Right cardiac atrium (tissue), 5 donors: ENCODE measurements at regions not wholly inside any gene's neighbourhood (a gene's known extent, or its start where the extent isn't known, plus 50 kb on each side); places are given as distances from the start of the nearest gene placed in this dataset.
A peak's percentile ranks its signal among the peaks of the same experiment; 100 is the strongest.
"Not testable (repeated sequence)": the region's sequence is repeated elsewhere in the genome, so short reads cannot be mapped to it uniquely, and the experiment has no call there.

Source experiments
- ATAC-seq, 2 donors: fragments of 200-7000 bp; cut with Tn5 transposase; one replicate each; pipeline versions ENCODE4 v1.8.0 to v1.9.1; 2020; ENCODE audit warnings: moderate library complexity in 2 of 2, mild to moderate bottlenecking in 1 of 2
- DNase-seq, 3 donors: peaks; one replicate each; pipeline ENCODE4 v3.0.0-alpha.2; 2020
- H3K27ac ChIP-seq: one replicate; pipeline ENCODE4 v1.5.1; 2013; ENCODE audit warnings: mild to moderate bottlenecking, low read length, control low read depth, moderate library complexity
- H3K27me3 ChIP-seq: one replicate; pipeline ENCODE4 v1.6.1; 2013; ENCODE audit not compliant: control insufficient read depth, insufficient read depth
- H3K4me1 ChIP-seq: one replicate; pipeline ENCODE4 v1.6.1; 2013; ENCODE audit warnings: low read length; ENCODE audit not compliant: control insufficient read depth, insufficient read depth
- H3K4me3 ChIP-seq: one replicate; pipeline ENCODE4 v1.5.1; 2013; ENCODE audit warnings: low read length, control low read depth
- H3K9me3 ChIP-seq: one replicate; pipeline ENCODE4 v1.6.1; 2013; ENCODE audit warnings: low read length; ENCODE audit not compliant: control insufficient read depth
- WGBS: extraction: QIAGEN DNeasy Blood & Tissue Kit; methylation state at CpG from one replicate; pipeline ENCODE4 v1.1.7; 2013; 5-methylcytosine and 5-hydroxymethylcytosine counted together
- intact Hi-C, 4 donors: fragments of 100-400 bp; cut with DNase I; formaldehyde crosslinking; loops; one replicate each; pipeline versions ENCODE4 v1.11.0 to v1.14.0; 2022 to 2023
- donor health status: healthy with polysubstance abuse.
- donor health status: DM: no; HTN: yes; CAD: no.
- donor health status: DM: no; HTN: no; CAD: no.
- donor health status: DM: no; HTN: yes; CAD: no; lungs with severe emphysema.
- donor health status: DM: yes; HTN: yes; CAD: no.

DNA sequence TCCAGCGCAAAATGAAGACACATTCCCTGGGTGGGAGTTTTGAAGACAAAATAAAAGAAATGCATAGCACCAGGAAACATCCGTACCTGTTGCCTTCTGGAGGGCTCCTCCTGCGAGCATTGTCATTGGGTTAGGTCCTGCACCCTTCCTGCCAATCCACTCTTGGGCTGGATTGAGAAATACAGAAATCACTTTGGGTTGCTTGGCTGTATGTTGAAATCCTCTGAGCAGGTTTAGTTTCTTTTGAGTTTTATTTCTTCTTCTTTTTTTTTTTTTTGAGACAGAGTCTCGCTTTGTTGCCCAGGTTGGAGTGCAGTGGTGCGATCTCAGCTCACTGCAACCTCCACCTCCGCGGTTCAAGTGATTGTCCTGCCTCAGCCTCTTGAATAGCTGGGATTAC is 67.6 kb downstream of the ARF6 start:
- Histone ChIP-seq H3K27me3 (no peaks in the 10 kb centered on the region), H3K27ac (no peak overlapping the region), H3K4me3 (no peak overlapping the region), H3K4me1 (no peaks in the 10 kb centered on the region), H3K9me3 (no peaks in the 10 kb centered on the region)
- ATAC-seq (no peak), DNase-seq (no peak)
- 82% methylated on average over 7 of the region's 7 CpGs for WGBS
- intact Hi-C loops, result no loop called here

DNA sequence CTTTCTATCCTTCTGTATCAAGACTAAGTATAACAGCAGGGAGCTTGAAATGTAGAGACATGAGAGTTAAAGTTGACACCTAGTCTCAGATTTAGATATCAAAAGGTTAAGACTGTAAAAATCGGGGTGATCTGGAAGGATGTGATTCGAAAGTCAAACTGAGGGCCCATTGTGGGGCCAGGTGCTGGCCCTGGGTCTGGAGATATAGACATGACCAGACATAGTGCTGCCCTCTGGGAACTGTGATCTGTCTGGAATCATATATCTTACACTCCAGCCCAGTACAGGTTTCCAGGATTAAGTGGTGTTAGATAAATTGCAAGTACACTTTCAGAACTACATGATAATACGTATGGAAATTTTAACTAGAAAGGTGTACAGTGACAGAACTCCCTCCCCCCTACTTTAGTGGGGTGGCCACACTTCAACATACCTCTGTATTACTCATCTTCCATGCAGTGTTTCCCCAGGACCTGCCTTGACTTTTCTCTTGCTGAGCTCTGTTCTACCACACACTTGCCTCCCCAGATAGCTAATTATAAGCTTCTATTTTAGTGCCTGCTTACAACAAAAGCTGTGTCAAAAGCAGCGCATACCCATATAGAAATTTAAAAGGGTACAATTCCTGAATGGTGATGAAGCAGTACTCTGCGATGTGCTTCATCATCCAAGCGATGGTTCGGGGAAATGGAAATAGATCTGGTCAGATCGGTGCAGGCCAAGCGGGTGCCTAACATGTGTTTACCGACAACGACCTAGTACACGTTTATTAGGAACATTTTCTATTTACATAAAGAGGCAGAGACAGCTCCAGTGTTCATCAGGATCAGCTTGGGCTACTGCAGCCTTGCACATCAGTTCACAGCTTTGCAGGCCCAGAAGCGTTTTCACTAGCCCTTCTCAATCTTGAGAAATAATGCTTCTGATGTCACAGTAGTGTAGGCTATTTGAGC is 68.7 kb downstream of the ARF6 start:
- intact Hi-C loops, result no loop called here
- 91% methylated on average over 13 of the region's 13 CpGs for WGBS
- no peak overlapping the region for H3K4me3 ChIP-seq
- no peaks in the 10 kb centered on the region for H3K27me3 ChIP-seq
- H3K9me3 ChIP-seq, result no peaks in the 10 kb centered on the region
- no peak overlapping the region for H3K27ac ChIP-seq
- no peak for DNase-seq
- no peak for ATAC-seq
- no peaks in the 10 kb centered on the region for H3K4me1 ChIP-seq

DNA sequence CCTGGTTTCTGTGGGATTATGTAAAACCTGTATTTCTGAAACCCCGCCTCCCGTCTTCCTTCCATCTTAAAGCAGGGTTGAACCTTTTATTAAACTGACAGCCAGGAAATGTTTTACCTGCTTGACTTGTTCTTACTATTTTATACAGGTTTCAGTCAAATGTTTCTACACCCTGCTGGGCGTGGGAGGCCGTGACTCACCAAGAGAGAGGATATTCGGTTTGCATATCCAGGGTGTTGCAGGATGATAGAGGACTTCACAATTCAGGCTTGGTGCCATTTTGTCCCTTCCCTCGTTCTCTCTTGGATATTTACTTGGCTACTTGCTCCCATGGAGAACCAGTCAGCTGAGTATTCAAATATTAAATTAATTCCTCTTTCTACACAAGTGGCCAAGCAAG is 69.7 kb downstream of the ARF6 start:
- H3K27me3 ChIP-seq, result no peaks in the 10 kb centered on the region
- H3K27ac ChIP-seq, result no peak overlapping the region
- ATAC-seq, result no peak
- no peak for DNase-seq
- 93% methylated on average over 6 of the region's 6 CpGs for WGBS
- H3K4me1 ChIP-seq, result no peaks in the 10 kb centered on the region
- intact Hi-C loops, result no loop called here
- H3K9me3 ChIP-seq, result no peaks in the 10 kb centered on the region
- H3K4me3 ChIP-seq, result no peak overlapping the region

DNA sequence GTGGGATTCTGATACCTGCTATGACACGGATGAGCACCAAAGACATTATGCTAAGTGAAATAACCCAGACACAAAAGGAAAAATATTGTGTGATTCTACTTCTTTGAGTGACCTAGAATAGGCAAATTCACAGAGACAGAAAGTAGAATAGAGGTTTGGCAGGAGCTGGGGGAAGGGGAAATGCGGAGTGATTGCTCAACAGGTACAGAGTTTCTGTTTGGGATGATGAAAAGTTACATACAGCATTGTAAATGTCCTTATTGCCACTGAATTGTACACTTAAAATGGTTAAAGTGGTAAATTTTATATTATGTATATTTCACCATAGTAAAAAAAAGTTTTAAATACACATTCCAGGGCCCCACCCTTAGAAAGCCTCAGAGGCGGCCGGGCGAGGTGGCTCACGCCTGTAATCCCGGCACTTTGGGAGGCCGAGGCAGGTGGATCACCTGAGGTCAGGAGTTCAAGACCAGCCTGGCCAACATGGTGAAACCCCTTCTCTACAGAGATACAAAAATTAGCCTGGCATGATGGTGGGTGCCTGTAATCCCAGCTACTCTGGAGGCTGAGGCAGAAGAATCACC is 72.3 kb downstream of the ARF6 start:
- WGBS, result 92% methylated on average over 8 of the region's 8 CpGs
- intact Hi-C loops, DNase-seq, H3K27ac ChIP-seq, H3K4me3 ChIP-seq, H3K27me3 ChIP-seq, ATAC-seq, H3K4me1 ChIP-seq, H3K9me3 ChIP-seq: not testable (repeated sequence)

DNA sequence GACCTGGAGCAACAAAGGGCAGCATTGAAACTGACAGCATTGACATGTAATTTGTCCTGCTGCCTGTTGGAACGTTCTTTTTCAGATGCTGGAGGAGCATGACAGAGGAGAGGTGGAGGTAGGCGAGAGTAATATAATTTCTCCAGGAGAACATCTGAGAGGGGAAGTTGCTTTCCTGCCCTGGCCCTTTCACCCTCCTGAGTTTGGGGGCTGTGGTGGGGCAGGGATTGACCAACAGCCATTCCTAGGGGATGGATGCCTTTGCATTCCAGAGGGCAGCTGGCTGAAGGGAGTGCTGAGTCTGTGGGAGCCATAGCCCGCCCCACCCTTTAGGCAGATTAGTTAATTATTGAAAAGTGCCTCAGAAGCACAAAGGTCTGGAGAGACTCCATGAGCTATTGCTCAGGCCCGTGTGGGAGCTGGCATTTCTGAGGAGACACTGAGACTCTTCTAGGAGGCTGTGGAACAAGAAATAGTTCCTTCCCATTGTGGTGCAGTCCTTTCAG is 73.5 kb downstream of the ARF6 start:
- Histone ChIP-seq H3K9me3 (no peaks in the 10 kb centered on the region), H3K4me3 (no peak overlapping the region), H3K27me3 (no peaks in the 10 kb centered on the region), H3K4me1 (peaks cover 2% of the 10 kb centered on the region), H3K27ac (no peak overlapping the region)
- ATAC-seq (peak in 1 of 2 donors; percentile 13), DNase-seq (no peak)
- WGBS, result 47% methylated on average over 4 of the region's 4 CpGs
- intact Hi-C loops, result no loop called here

DNA sequence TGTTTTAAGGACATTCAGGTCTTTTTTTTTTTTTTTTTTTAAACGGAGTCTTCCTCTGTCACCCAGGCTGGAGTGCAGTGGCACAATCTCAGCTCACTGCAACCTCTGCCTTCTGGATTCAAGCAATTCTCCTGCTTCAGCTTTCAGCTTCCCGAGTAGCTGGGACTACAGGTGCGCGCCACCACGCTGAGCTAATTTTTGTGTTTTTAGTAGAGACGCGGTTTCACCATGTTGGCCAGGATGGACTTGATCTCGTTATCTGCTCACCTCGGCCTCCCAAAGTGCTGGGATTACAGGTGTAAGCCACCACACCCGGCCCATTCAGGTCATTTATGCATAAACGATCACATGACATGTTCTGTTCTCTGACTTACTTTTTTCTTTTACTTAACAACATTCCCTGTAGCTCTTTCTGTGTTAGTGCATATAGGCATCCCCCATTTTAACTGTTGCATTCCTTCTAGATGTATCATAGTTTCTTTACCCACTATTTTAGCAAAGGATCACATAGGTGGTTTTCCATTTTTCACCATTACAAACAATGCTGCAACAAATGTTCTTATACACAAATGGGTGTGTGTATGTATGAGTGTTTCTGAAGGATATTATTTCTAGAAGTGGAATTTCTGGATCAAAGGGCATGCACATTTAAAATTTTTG is 74.2 kb downstream of the ARF6 start:
- Histone ChIP-seq H3K4me3 (no peak overlapping the region), H3K4me1 (peaks cover 2% of the 10 kb centered on the region), H3K9me3 (no peaks in the 10 kb centered on the region), H3K27ac (no peak overlapping the region), H3K27me3 (no peaks in the 10 kb centered on the region)
- 96% methylated on average over 11 of the region's 11 CpGs for WGBS
- ATAC-seq (no peak), DNase-seq (no peak)
- intact Hi-C loops, result no loop called here

DNA sequence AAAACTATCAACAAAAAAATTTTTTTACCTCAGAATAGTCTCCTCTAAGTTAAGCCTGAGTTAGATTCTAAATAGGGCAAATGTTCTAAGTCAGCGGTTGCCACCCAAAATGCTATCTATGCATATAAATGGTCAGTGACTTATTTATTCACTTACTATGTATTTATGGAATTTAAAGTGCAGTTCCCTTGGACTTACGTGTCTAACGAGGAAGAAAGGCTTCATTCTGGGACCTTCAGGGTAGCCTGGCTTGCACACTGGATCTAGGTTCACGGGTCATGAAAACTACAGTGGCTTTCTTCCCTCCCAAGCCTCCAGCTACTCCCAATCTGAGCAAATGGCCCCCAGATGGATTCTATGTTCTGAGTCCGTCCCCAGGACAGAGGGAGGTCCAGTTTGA is 77.1 kb downstream of the ARF6 start:
- intact Hi-C loops, result no loop called here
- Histone ChIP-seq H3K27me3 (no peaks in the 10 kb centered on the region), H3K27ac (no peak overlapping the region), H3K9me3 (no peaks in the 10 kb centered on the region), H3K4me3 (no peak overlapping the region), H3K4me1 (peaks cover 4% of the 10 kb centered on the region)
- ATAC-seq (peak in 1 of 2 donors; percentile 4), DNase-seq (no peak)
- WGBS, result 85% methylated on average over 5 of the region's 5 CpGs

DNA sequence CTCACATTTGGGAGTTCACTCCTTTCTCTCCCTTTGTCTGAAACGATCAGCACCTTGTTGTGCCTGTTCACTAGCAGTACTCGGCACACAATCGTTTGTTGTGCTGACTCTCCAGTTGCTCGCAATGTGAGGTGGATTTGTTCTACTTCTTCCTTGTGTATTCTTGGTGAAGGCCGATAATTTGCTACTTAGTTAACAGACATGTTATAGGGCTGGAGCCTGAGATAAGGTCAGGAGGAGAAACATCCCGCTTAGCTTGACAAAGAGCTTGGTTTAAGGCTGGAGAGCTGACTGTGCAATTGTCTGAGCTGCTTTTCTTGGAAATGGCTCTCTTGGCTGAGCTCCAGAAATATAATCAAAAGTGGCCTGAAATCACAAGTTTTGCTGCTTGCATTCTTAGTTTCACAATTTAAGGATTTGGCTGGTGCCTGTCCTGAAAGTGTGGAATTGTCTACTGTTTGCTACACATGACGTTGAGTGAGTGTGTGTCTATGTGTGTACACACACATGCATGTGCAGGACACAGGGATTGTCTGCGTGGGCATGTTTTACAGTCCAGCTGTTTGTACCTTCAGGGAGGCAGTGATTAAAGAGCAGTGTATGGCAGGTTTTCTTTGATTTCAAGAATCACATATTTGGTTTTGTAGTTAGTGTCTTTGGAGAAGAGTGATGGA is 77.7 kb downstream of the ARF6 start:
- WGBS, result 30% methylated on average over 8 of the region's 8 CpGs
- ATAC-seq (peak; percentile 79 to 84), DNase-seq (no peak)
- H3K4me1 ChIP-seq, result peaks cover 4% of the 10 kb centered on the region
- H3K9me3 ChIP-seq, result no peaks in the 10 kb centered on the region
- peak overlapping the region; percentile 21 for H3K27ac ChIP-seq
- no peak overlapping the region for H3K4me3 ChIP-seq
- intact Hi-C loops, result no loop called here
- no peaks in the 10 kb centered on the region for H3K27me3 ChIP-seq

DNA sequence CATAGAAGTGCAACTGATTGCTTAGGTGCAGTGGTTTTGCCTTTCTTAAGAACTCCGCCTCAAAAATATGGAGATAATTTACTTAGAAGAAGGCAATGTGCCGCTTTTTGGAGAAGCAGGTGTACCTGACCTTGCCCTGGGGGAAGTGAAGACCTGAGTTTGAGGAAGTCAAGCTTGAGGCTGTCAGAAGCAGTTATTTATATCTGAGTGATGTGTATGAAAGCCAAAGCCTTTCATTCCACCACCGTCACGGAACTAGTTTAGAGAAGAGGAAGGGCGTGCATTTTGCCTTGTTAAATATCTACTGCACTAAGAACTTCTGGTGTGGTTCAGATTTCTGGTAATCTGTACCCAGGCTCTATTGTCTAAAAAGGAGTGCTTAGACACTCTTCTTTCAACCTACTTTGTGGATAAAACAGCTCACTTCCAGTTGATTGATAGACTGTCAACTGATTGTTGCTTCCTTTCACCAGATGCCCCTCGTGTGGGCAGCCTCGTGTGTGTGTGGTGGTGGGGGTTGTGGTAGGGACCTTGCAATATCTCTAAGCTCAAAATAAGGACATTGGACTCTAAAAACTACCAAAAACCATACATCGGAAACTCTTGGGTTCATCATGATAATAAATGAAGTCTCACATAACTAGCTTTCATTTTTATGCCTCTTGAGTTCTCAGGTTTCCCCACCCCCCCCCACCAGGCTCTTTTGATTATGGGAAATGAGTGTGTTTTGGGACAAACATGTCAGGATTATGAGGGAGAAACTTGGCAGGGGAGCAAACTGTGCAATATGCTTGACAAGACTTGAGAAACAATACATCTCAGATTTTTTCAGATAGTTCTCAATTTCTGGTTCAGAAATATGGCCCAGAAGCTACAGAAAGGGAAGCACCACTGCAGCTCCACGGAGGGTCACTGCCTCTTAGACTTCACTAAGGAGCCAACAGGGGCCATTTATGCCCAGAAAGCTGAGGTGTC is 78.6 kb downstream of the ARF6 start:
- H3K4me1 ChIP-seq, result peaks cover 4% of the 10 kb centered on the region
- no peak for DNase-seq

DNA sequence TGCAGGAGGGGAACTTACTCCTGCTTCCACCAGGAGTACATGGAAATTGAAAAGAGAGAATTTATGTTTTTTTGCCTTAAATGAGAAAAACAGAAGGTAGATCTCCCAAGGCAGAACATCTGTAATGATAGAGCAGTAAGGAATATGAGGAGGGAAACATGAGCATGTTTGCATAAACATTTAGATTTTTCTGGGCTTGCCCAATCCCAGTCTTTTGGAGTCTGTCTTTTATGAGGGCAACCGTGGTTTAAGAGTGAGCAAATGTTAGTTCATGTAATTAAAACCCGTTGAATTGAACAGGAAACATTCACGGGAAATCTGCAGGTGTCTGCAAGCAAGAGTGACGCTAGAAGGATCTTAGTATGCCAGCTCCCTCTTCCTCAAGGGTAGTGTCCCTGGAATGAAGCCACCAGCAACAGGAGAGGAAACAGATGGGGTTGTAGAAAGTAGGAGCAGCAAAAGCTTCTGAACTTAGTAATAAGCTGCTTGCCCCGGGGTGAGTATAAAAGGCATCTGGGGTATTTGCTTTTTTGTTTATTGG is 79.3 kb downstream of the ARF6 start:
- no peak overlapping the region for H3K27ac ChIP-seq
- peaks cover 4% of the 10 kb centered on the region for H3K4me1 ChIP-seq
- peak; percentile 38 to 46 for ATAC-seq
- DNase-seq, result no peak
- H3K27me3 ChIP-seq, result no peaks in the 10 kb centered on the region
- H3K4me3 ChIP-seq, result no peak overlapping the region
- WGBS, result 37% methylated on average over 5 of the region's 5 CpGs
- intact Hi-C loops, result no loop called here
- H3K9me3 ChIP-seq, result no peaks in the 10 kb centered on the region

More for the DNA sequence above, 78.6 kb downstream of the ARF6 start:
- intact Hi-C loops, result no loop called here
- peak; percentile 23 to 63 for ATAC-seq
- no peaks in the 10 kb centered on the region for H3K27me3 ChIP-seq
- no peak overlapping the region for H3K4me3 ChIP-seq
- H3K9me3 ChIP-seq, result no peaks in the 10 kb centered on the region
- WGBS, result 50% methylated on average over 9 of the region's 9 CpGs
- H3K27ac ChIP-seq, result peak overlapping the region; percentile 14
